ENCODE measurements at regions not wholly inside any gene's neighbourhood (a gene's known extent, or its start where the extent isn't known, plus 50 kb on each side); places are given as distances from the start of the nearest gene placed in this dataset.
"Not testable (repeated sequence)": the region's sequence is repeated elsewhere in the genome, so short reads cannot be mapped to it uniquely, and the experiment has no call there.

GRCh38 chr2:100704711-100705110 is 115.2 kb upstream of the NPAS2 start:
- H3K4me3 ChIP-seq (replicated peaks in 1 of 2; ENCODE audit: low read depth in 2 of 2, low read length in 2 of 2): no peak overlapping the region
- TF ChIP-seq CTCF (IDR thresholded peaks at IDR 0.05; ENCODE audit: low read depth, low read length): no peak
- no peak for DNase-seq (ENCODE audit: low read depth in 2 of 2)

DNA sequence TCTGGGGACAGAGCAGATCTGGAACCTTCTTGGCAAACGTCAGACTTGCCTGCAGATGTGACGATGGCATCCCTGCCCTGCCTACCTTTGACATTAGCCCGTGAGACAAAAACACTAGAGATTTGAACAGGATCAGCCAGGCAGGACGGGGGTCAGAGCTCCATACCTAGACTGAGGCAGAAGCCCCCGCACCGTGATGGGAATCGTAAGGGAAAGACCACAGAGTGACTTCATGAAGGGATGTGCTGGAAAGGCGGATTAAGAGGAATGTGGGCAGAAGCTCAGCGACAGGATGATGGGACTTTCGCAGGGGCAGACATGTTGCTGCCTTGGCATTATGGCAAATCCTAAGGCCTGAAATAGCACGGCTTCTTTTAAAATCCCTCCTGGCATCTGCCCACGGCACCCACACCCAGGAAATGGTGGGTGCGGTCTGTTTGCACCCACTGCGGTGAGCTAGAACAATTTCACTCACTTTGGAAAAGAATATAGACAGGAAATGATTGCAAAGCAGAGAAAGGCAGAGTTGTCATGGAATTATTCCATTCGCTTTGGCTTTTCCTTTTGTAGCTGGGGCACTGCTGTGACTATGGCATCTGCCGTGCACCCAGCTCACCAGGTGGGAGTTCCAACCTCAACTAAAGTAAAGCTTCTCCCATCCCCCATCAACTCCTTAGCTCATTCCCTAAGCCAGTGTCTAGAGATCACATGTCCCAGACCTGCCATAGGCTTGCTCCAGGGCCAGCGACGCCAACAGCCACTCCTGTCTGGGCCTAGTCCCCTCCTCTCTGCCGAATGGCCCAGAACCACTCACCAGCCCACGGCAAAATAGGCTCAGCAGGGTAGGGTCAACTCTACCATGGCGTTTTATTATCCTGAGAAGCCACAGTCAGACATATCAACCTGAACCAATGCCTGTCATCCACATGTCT is 112.7 kb upstream of the NPAS2 start:
- TF ChIP-seq CTCF (IDR thresholded peaks at IDR 0.05; ENCODE audit: low read depth, low read length): no peak

GRCh38 chr2:100708333-100708732 is 111.6 kb upstream of the NPAS2 start:
- no peak overlapping the region for H3K4me3 ChIP-seq (replicated peaks in 1 of 2; ENCODE audit: low read depth in 2 of 2, low read length in 2 of 2)
- no peak for DNase-seq (ENCODE audit: low read depth in 2 of 2)
- no peak for TF ChIP-seq CTCF (IDR thresholded peaks at IDR 0.05; ENCODE audit: low read depth, low read length)

More for the DNA sequence above, 112.7 kb upstream of the NPAS2 start:
- DNase-seq (ENCODE audit: low read depth in 2 of 2): no peak
- H3K4me3 ChIP-seq (replicated peaks in 1 of 2; ENCODE audit: low read depth in 2 of 2, low read length in 2 of 2): no peak overlapping the region

- DNase-seq (ENCODE audit: low read depth in 2 of 2): no peak
- no peak overlapping the region for H3K4me3 ChIP-seq (replicated peaks in 1 of 2; ENCODE audit: low read depth in 2 of 2, low read length in 2 of 2)
- no peak for TF ChIP-seq CTCF (IDR thresholded peaks at IDR 0.05; ENCODE audit: low read depth, low read length)
Measured at GRCh38 chr2:100713106-100713505, 106.8 kb upstream of the NPAS2 start.

- not testable (repeated sequence) for DNase-seq (ENCODE audit: low read depth in 2 of 2); H3K4me3 ChIP-seq (replicated peaks in 1 of 2; ENCODE audit: low read depth in 2 of 2, low read length in 2 of 2)
Measured at GRCh38 chr2:100714396-100715010, 105.4 kb upstream of the NPAS2 start.

GRCh38 chr2:100715861-100716260 is 104.1 kb upstream of the NPAS2 start:
- not testable (repeated sequence) for DNase-seq (ENCODE audit: low read depth in 2 of 2); H3K4me3 ChIP-seq (replicated peaks in 1 of 2; ENCODE audit: low read depth in 2 of 2, low read length in 2 of 2)

DNA sequence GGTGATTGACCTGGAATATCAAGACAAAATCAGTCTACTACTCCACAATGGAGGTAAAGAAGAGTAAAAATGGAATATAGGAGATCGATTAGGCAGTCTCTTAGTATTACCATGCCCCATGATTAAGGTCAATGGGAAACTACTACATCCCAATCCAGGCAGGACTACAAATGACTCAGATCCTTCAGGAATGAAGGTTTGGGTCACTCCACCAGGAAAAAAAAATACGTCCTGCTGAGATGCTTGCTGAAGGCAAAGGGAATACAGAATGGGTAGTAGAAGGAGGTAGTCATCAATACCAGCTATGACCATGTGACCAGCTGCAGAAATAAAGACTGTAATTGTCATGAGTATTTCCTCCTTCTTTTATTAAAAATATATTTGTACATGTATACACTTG is 103.4 kb upstream of the NPAS2 start:
- DNase-seq (ENCODE audit: low read depth in 2 of 2): no peak
- no peak overlapping the region for H3K4me3 ChIP-seq (replicated peaks in 1 of 2; ENCODE audit: low read depth in 2 of 2, low read length in 2 of 2)
- TF ChIP-seq CTCF (IDR thresholded peaks at IDR 0.05; ENCODE audit: low read depth, low read length): no peak
